ENCODE measurements at regions not wholly inside any gene's neighbourhood (a gene's known extent, or its start where the extent isn't known, plus 50 kb on each side); places are given as distances from the start of the nearest gene placed in this dataset.

GRCh38 chr3:81851176-81851575 lies 89.7 kb upstream of the GBE1 start:
- no peak for TF ChIP-seq CTCF (IDR thresholded peaks at IDR 0.05)
- no peak for TF ChIP-seq EP300 (IDR thresholded peaks at IDR 0.05)
- TF ChIP-seq POLR2A (IDR thresholded peaks at IDR 0.05): no peak
